HFF-Myc (cell line): ENCODE measurements at regions not wholly inside any gene's neighbourhood (a gene's known extent, or its start where the extent isn't known, plus 50 kb on each side); places are given as distances from the start of the nearest gene placed in this dataset.

ENCODE experiments used
- DNase-seq: peaks from one replicate; pipeline ENCODE4 v3.0.0-alpha.2; 2011; ENCODE audit warnings: low read depth; ENCODE audit errors: extremely low read depth
- H3K4me3 ChIP-seq: replicated peaks from 2 replicates; pipeline ENCODE4 v1.5.1; 2011; ENCODE audit warnings: low read depth, mild to moderate bottlenecking, control low read depth, low read length
- CTCF ChIP-seq: IDR thresholded peaks from 2 replicates; pipeline ENCODE4 v1.5.1; 2012; ENCODE audit warnings: mild to moderate bottlenecking, low read depth, low read length, control low read depth; ENCODE audit errors: missing control alignments

GRCh38 chr9:120137186-120137840 is 442.7 kb downstream of the CDK5RAP2 start:
- no peak for TF ChIP-seq CTCF
- H3K4me3 ChIP-seq, result no peak overlapping the region
- no peak for DNase-seq

- no peak for TF ChIP-seq CTCF
- no peak for DNase-seq
- H3K4me3 ChIP-seq, result no peak overlapping the region
These were observed 443.3 kb downstream of the CDK5RAP2 start for GRCh38 chr9:120136696-120137095.

GRCh38 chr9:120117081-120117480 is 462.9 kb downstream of the CDK5RAP2 start:
- H3K4me3 ChIP-seq, result no peak overlapping the region
- TF ChIP-seq CTCF, result no peak
- no peak for DNase-seq

GRCh38 chr9:120110520-120110919 is 469.4 kb downstream of the CDK5RAP2 start:
- no peak for DNase-seq
- H3K4me3 ChIP-seq, result no peak overlapping the region
- no peak for TF ChIP-seq CTCF

GRCh38 chr9:120109242-120109641 is 470.7 kb downstream of the CDK5RAP2 start:
- DNase-seq, result no peak
- peak; percentile 16 for TF ChIP-seq CTCF
- H3K4me3 ChIP-seq, result no peak overlapping the region

GRCh38 chr9:120107138-120107537 is 472.8 kb downstream of the CDK5RAP2 start:
- H3K4me3 ChIP-seq, result no peak overlapping the region
- no peak for DNase-seq
- TF ChIP-seq CTCF, result no peak

- TF ChIP-seq CTCF, result no peak
- H3K4me3 ChIP-seq, result no peak overlapping the region
- DNase-seq, result no peak
These were observed 475.2 kb downstream of the CDK5RAP2 start for GRCh38 chr9:120104771-120105170.
